Choroid plexus epithelial cell (primary cell): ENCODE measurements at regions not wholly inside any gene's neighbourhood (a gene's known extent, or its start where the extent isn't known, plus 50 kb on each side); places are given as distances from the start of the nearest gene placed in this dataset.

Experiments
- DNase-seq: peaks from one replicate; pipeline ENCODE4 v3.0.0-alpha.2; 2010; ENCODE audit warnings: low read depth
- H3K4me3 ChIP-seq: 2 replicates; pipeline ENCODE4 v1.5.1; 2011; ENCODE audit warnings: low read depth, mild to moderate bottlenecking, control low read depth, low read length, moderate library complexity
- TF ChIP-seq, protein P1 (sequence below): conservative IDR thresholded peaks from 2 replicates; pipeline ENCODE4 v1.5.1; 2011; ENCODE audit warnings: low read depth, mild to moderate bottlenecking, control low read depth, inconsistent platforms, low read length, moderate library complexity

GRCh38 chr9:103755986-103756385 lies 338.1 kb upstream of the SMC2 start:
- no peak overlapping the region for H3K4me3 ChIP-seq
- DNase-seq = no peak
- TF ChIP-seq, protein P1, sequence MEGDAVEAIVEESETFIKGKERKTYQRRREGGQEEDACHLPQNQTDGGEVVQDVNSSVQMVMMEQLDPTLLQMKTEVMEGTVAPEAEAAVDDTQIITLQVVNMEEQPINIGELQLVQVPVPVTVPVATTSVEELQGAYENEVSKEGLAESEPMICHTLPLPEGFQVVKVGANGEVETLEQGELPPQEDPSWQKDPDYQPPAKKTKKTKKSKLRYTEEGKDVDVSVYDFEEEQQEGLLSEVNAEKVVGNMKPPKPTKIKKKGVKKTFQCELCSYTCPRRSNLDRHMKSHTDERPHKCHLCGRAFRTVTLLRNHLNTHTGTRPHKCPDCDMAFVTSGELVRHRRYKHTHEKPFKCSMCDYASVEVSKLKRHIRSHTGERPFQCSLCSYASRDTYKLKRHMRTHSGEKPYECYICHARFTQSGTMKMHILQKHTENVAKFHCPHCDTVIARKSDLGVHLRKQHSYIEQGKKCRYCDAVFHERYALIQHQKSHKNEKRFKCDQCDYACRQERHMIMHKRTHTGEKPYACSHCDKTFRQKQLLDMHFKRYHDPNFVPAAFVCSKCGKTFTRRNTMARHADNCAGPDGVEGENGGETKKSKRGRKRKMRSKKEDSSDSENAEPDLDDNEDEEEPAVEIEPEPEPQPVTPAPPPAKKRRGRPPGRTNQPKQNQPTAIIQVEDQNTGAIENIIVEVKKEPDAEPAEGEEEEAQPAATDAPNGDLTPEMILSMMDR = no peak

GRCh38 chr9:103757062-103757461 lies 337.0 kb upstream of the SMC2 start:
- TF ChIP-seq, protein P1 = no peak
- no peak overlapping the region for H3K4me3 ChIP-seq
- no peak for DNase-seq

DNA sequence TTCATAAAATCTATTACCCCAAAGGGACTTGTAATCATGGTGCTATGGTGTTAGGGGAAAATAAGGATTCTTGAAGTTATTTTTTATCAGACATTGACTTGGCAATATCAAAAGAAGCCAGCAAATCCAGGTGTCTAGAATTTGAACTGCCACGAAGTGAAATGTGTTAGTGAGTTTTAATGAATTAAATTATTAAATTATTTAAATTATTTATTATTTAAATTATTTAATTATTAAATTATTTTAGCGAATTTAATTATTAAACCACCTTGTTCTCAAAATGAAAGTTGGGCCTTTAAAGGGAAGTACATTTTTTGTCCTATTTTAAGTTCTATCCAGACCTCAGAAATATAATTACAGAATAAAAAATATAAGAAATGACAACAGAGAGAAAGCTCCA lies 332.6 kb upstream of the SMC2 start:
- no peak for DNase-seq
- TF ChIP-seq, protein P1 = no peak
- H3K4me3 ChIP-seq = no peak overlapping the region

DNA sequence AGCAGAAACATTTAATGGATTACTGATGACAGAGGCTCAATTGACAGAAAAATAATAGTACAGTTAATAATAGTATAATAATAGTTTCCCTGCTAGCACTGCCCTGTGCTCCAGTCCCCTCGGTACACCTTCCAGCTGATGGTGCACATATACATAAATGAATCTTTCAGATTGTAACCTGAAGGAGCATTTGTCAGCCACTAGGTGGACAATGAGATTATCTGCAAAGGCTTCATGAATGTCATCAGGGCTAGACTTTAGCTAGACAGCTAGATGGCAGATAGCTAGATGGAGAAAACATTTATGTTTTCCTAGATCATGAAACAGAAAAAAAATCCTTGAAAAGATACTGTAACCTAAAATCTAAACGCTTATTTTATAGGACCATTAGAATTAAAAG lies 304.4 kb upstream of the SMC2 start:
- TF ChIP-seq, protein P1 = peak; percentile 75

GRCh38 chr9:103798620-103799019 lies 295.5 kb upstream of the SMC2 start:
- peak; percentile 91 for DNase-seq
- H3K4me3 ChIP-seq = no peak overlapping the region
- TF ChIP-seq, protein P1 = no peak

More for the DNA sequence above, 304.4 kb upstream of the SMC2 start:
- H3K4me3 ChIP-seq = no peak overlapping the region
- peak; percentile 70 for DNase-seq

GRCh38 chr9:103799959-103800358 lies 294.1 kb upstream of the SMC2 start:
- TF ChIP-seq, protein P1 = no peak
- no peak for DNase-seq
- no peak overlapping the region for H3K4me3 ChIP-seq

- TF ChIP-seq, protein P1 = no peak
- peak; percentile 51 for DNase-seq
- no peak overlapping the region for H3K4me3 ChIP-seq
Measured at GRCh38 chr9:103802068-103802467, 292.0 kb upstream of the SMC2 start.
